ENCODE measurements at regions not wholly inside any gene's neighbourhood (a gene's known extent, or its start where the extent isn't known, plus 50 kb on each side); places are given as distances from the start of the nearest gene placed in this dataset.
A peak's percentile ranks its signal among the peaks of the same experiment; 100 is the strongest.
"Not testable (repeated sequence)": the region's sequence is repeated elsewhere in the genome, so short reads cannot be mapped to it uniquely, and the experiment has no call there.

DNA sequence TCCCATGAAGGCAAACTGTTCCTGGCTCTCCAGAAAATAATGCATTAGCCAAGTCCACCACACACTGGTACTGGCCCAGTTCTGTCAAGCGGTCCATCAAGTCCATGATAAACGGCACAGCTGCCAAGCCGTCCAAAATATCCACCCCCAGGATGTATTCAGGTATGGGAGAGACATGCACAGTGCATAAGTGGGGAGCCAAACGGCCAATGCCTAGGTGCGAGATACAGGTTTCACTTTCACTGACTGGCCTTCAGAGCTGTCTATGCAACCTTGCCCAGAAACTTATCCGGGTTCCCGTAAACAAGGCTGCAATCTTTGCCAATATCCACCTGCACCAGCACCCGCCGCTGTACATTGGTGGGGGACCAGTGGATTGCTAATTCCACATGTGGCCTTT is 795.8 kb downstream of the EFNA5 start:
- DNase-seq = no peak

- DNase-seq = no peak
Observed at GRCh38 chr5:106874531-106874930, 796.2 kb downstream of the EFNA5 start.

- DNase-seq = no peak
Observed at GRCh38 chr5:106873568-106873967, 797.2 kb downstream of the EFNA5 start.

DNA sequence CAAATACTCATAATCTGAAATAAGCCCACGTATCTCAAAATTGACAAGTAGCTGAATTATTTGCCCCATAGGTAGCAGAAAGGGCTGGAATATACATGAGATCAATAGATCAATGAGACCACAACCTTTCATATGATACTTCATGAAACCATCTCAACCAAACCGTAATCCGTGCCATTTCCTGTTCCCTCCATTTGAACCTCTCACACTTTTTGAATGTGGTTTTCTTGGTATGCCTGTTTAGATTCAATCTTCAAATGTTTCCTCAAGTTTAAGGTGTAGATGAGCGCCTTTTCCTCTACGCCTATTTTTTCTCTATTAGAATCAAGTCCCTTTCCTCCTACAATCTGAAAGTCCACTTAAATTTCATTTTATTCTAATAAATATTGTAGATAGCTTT is 805.5 kb downstream of the EFNA5 start:
- DNase-seq = no peak

- DNase-seq = no peak
Observed at GRCh38 chr5:106862450-106863193, 808.1 kb downstream of the EFNA5 start.

- no peak for DNase-seq
Observed at GRCh38 chr5:106860398-106861044, 810.2 kb downstream of the EFNA5 start.

- DNase-seq = no peak
Observed at GRCh38 chr5:106858616-106859015, 812.1 kb downstream of the EFNA5 start.

- no peak for DNase-seq
Observed at GRCh38 chr5:106854922-106855321, 815.8 kb downstream of the EFNA5 start.

DNA sequence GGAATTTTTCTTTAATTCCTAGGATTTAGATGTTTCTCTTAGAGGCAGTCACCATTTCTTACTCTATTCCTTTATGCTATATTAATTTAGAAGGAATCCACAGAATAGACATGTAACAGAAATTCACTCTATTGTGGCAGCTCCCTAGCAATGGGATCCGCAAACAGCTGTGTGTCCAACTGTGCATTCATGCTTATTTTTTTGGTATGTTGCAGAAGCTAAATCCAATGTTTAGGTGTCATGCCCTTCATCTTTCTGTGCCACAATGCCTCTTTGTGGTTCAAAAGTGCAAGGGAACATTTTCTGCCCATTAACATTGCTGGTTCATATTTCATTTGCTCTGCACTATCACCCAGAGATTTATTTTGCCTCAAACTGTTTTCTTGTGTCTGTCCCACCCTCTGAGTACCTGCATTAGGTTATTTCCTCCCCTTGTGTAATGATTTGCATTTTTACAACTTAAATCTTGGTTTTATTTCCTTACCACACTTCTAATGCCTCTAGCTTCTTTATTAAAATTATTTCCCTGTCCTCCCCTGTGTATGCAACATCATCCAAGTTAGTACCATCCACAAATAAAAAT is 816.5 kb downstream of the EFNA5 start:
- DNase-seq = no peak

DNA sequence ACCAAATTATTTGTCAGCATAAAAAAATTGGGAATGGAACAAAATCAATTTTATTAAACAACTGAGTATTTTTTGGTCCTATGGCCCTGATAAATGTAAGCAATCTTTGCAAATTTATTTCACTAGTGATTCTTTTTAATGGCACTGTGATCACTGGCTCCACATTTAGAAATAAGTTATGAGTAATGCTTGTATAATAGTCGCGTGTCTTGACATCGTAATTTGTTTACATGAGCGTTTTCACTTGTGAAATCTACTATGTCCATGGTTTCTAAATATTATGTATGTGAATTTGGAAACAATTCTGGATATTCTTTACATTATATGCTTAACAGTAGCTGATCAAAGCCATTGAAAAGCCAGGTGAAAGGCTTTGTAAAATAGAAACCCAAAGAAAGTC is 817.5 kb downstream of the EFNA5 start:
- no peak for DNase-seq

- DNase-seq = no peak
Observed at GRCh38 chr5:106849266-106849665, 821.5 kb downstream of the EFNA5 start.

DNA sequence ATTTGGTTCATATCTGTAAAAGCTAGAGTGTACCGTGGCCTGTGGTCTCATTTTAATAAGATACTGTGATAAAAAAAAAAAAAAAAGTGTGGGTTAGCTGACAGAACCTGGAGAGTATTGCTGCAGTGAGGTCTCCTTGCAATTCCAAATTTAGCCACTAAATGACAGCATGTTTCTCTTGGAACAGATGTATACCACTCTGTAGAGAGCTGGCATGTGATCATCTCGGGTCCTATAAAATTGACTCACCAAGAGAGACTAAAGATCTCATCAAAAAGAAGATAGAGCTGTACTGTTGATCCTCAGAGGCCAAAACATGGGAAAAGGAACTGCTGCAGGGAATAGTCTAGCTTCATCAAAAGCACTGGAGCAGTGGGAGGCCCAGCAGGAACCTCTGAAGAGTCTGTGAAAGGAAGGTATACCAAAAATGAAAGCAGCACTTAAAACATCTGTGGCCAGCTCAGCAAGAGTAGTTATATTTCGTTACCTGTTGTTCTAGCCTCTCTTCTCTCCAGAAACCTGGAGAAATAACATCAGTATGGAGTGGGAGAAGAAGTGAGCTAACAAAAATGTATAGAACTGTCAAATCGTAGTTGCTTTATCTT is 826.8 kb downstream of the EFNA5 start:
- DNase-seq = no peak

GRCh38 chr5:106833517-106833916 is 837.2 kb downstream of the EFNA5 start:
- no peak for DNase-seq

DNA sequence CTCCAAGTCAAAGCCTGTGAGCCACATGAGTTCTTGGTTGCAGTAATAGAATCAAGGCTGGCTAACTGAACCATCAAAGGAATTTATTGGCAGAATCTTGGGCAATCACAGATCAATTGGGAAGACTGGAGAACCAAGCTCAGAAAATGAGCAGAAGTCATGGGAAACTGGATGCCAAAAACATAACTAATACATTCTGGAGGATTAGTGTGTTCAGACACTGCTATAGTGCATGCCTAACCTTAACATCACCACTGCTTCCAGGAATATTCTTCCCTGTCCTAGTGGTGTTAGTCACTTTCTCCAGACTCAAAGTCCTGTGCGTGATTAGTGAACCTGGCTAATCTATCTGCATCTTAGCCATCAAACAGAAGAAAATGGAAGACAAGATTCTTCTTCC is 843.7 kb downstream of the EFNA5 start:
- no peak for DNase-seq

GRCh38 chr5:106825374-106825773 is 845.4 kb downstream of the EFNA5 start:
- no peak for DNase-seq

DNA sequence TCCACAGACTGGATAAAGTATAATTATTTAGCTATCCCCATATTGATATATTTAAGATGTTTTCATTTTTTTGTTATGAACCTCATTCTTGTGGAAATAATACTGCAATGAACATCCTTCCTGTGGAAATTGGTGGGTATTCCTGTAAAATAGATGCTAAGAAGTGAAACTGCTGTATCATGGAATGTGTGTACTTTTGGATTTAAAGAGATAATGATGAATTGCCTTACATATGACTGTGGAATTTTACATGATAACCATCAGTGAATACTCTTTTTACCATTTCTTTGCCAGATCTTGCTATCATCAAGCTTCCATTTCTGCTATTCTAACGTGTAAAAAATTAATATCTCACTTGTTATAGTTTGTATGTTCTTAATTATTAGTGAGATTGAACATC is 847.9 kb downstream of the EFNA5 start:
- no peak for DNase-seq

DNA sequence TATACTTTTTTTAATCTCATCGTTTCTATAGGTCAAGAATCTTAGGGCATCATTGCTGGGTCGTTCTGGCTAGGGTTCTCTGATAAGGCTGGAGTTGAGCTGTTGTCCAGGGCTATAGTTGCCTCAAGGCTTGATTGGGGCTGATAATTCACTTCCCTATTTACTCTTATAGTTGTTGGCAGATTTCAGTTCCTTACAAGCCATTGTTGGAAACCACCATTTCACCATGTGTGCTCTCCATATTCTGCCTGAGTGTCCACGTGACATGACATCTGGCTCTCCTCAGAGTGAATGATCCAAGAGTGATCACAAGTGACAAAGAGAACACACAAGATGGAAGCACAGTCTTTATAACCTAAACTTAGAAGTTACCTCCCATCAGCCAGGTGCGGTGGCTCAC is 852.2 kb downstream of the EFNA5 start:
- no peak for DNase-seq

- no peak for DNase-seq
Observed at GRCh38 chr5:106814961-106815360, 855.8 kb downstream of the EFNA5 start.

- DNase-seq = no peak
Observed at GRCh38 chr5:106801554-106801953, 869.2 kb downstream of the EFNA5 start.

- no peak for DNase-seq
Observed at GRCh38 chr5:106797996-106798395, 872.7 kb downstream of the EFNA5 start.

- peak; percentile 5 for DNase-seq
Observed at GRCh38 chr5:106796081-106796480, 874.7 kb downstream of the EFNA5 start.

DNA sequence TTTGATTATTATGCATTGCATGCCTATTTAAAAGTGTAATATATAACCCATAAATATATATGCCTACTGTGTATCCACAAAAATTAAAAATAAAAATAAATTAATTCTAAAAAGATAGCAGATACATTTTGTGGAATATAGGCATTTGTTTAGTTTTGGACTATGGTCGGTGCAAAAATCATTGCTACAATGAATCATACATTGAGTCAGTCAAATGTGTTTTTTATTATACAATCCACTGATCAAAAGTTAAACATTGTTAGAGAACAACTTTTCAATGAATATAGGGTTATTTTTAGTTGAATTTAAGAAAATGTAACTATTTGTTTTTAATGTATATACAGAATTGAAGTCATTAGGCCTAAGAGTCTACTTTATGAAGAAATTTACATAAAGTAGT is 885.9 kb downstream of the EFNA5 start:
- no peak for DNase-seq

DNA sequence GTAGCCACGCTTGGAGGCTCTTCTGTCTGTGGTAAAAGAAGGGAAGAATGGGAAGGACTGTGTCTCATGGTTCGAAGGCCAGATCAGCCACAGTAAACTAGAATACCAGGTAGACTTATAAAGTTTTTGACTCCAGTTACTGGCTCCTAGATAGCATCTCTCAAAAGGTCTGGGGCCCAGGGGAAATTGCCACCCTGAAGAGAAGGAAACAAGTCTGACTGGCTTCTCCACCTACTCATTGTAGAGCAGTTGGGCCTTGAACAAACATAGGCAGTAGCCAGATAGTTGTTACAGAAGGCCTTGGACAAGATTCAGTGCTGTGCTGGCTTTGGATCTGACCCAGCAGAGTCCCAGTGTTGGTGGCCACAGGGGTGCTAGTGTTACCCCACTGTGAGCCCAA is 890.4 kb downstream of the EFNA5 start:
- DNase-seq = no peak

DNA sequence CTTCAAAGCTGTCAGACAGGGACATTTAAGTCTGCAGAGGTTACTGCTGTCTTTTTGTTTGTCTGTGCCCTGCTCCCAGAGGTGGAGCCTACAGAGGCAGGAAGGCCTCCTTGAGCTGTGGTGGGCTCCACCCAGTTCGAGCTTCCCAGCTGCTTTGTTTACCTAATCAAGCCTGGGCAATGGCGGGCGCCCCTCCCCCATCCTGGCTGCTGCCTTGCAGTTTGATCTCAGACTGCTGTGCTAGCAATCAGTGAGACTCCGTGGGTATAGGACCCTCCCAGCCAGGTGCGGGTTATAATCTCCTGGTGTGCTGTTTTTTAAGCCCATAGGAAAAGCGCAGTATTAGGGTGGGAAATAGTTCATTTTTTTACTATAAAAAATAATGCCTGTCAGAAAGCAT is 894.2 kb downstream of the EFNA5 start:
- DNase-seq = not testable (repeated sequence)

Data from NCI-H187 treated with DMSO at 0.1 percent for 48 hours (cell line).